GM18505 (cell line): ENCODE measurements at regions not wholly inside any gene's neighbourhood (a gene's known extent, or its start where the extent isn't known, plus 50 kb on each side); places are given as distances from the start of the nearest gene placed in this dataset.

Experiments
- ATAC-seq: cut with Tn5 transposase; IDR thresholded peaks from one replicate; pipeline ENCODE4 v1.9.1; 2021; ENCODE audit not compliant: unreplicated experiment
- POLR2A ChIP-seq: IDR thresholded peaks from 4 replicates; pipeline ENCODE4 v1.6.1; 2011; ENCODE audit warnings: borderline replicate concordance; ENCODE audit not compliant: insufficient read depth, insufficient read length; ENCODE audit errors: extremely low read depth

GRCh38 chr6:119544325-119545175, 195.0 kb upstream of the MAN1A1 start:
- ATAC-seq = no peak
- no peak for TF ChIP-seq POLR2A

DNA sequence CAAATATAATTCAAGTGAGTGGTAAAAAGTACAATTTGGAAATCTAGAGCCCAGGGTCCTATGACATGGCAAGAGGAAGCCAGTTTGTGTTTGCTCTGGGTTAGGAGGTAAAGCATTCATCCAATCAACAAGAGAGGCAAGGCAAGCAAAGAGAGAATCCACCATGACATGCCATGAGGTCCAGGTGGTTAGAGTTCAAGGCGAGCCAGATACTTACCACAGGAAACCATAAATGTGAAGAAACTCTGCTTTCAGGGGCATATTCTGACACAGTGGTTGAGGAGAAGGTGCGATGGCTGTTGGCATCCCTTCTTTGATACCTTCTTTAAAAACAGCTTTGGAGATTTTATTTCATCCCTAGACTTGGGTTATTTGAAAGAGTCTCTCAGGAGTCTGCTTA, 193.8 kb upstream of the MAN1A1 start:
- TF ChIP-seq POLR2A = no peak
- no peak for ATAC-seq

GRCh38 chr6:119542037-119542436, 192.5 kb upstream of the MAN1A1 start:
- ATAC-seq = no peak
- no peak for TF ChIP-seq POLR2A

GRCh38 chr6:119541132-119541905, 191.8 kb upstream of the MAN1A1 start:
- no peak for TF ChIP-seq POLR2A

DNA sequence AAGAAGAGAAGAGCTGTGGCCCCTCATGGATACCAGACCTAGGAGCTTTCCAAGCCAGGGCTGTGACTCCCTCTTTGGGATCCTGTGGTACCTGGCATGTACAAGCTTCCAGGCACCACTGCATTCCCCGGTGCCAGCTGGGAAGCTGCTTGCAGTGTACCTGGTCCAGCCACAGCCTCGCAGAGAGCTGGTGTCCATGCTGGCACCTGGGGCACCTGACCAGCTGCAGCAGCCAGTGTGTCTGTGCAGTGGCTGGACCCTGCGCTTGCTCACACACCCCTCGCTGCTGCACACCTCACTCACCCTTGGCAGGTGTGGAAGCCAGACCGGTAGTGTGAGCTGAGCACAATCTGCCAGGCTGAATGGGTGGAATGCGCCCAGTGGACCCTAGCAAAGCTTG, 190.9 kb upstream of the MAN1A1 start:
- TF ChIP-seq POLR2A = no peak
- no peak for ATAC-seq

More at GRCh38 chr6:119541132-119541905, 191.8 kb upstream of the MAN1A1 start:
- no peak for ATAC-seq

GRCh38 chr6:119539066-119539746, 189.6 kb upstream of the MAN1A1 start:
- no peak for ATAC-seq
- TF ChIP-seq POLR2A = no peak

GRCh38 chr6:119536666-119537065, 187.1 kb upstream of the MAN1A1 start:
- TF ChIP-seq POLR2A = no peak
- ATAC-seq = no peak

DNA sequence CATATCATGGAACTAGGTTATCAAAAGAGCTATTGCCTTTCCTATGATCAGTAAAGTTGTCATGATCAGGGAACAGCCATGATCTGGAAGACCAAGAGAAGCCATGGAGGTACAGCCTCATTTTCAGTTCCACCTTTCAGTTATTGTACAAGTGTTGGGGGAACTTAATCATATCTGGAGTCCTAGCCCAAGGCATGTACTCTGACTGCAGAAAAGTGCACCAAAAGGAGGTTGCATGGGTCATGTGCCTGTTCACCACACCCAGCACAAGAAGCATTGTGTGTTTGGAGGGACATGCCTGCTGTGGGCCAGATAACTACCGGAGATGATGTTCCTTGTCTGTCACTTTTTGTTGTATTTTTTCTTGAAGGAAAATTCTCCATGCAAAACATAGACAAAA, 185.8 kb upstream of the MAN1A1 start:
- ATAC-seq = peak; percentile 58
- no peak for TF ChIP-seq POLR2A

DNA sequence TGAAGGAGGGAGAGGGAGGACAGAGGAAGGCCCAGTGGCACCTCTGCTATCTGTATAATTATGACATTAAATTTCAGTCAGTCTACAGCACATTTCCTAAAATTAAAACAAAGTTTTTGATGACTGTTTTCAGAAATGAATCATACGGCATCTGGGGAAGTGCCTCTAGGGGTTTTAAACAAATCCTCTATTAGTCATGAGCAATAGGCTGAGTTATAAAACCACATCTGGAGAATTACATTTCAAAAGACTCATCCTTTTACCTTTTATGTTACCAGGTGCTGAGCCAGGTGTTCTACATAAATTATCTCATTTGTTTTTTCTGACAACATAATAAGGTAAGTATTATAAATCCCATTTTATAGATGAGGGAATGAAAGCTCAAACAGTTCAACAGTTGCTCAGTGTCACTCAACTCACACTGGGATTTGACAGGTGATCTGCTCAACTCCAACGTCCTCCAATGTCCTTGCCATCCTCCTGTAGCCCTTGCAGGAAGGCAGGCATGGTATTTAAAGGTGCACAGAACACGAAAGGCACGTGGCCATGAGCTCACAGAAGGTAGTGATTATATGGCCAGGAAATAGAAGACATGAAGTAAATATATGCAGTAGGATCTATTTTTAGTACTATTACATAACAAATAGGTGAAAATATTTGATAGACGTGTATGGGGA, 184.2 kb upstream of the MAN1A1 start:
- ATAC-seq = no peak
- no peak for TF ChIP-seq POLR2A

- no peak for TF ChIP-seq POLR2A
- ATAC-seq = no peak
Measured at GRCh38 chr6:119527231-119527578, 177.6 kb upstream of the MAN1A1 start.

DNA sequence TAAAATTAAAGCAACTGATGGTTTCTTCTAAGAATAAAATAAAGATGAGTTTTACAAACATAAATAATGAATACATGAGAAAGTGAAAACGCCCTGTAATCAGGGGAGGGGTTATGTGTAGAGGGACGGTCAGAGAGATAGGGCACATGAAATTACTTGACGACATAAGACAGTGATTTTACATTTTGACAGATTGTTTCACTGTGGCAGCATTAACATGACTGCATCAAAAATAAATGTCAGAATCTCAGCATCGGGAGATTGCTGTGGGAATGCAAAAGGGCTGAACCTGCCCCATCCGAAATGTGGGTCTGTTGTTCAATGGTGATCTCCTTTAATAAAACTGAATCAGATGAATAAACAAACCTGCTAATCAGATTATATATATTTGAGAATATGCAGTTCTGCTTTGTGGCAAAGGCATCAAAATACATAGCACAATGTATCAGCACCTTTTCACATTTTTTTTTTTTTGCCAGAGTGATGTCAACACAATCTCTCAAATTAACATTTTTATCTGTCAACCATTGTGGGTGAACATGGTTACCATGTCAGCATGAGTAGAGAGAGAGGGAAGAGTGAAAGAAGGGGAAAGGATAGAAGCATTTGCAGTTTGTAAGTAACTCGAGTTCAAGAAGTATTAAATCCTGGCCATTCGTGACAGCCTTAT, 177.1 kb upstream of the MAN1A1 start:
- TF ChIP-seq POLR2A = no peak
- ATAC-seq = no peak

DNA sequence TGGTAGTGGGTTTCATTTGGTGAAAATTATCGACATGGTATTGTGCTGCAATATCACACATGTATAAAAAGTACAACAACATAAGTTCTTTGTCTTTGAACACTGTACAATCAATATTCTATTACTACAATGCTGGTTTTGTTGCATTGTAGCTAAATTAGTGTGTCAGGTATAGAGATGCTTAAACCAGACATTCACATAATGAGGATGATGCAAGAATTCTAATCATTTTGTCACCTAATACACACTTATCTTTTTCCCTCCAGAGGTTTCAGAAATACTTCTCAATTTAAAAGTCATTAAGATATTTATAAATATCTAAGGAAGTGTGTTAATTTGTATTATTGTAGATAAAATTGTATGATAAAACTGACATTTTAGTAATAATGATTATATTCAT, 174.8 kb upstream of the MAN1A1 start:
- TF ChIP-seq POLR2A = no peak
- no peak for ATAC-seq
